OCI-LY7 (cell line): ENCODE measurements at regions not wholly inside any gene's neighbourhood (a gene's known extent, or its start where the extent isn't known, plus 50 kb on each side); places are given as distances from the start of the nearest gene placed in this dataset.

Source experiments
- EZH2phosphoT487 ChIP-seq: fragments of 200-600 bp; sonication (generic); IDR thresholded peaks from 2 replicates; pipeline ENCODE4 v1.6.1; 2018; ENCODE audit warnings: low read depth, borderline replicate concordance, mild to moderate bottlenecking, mixed run types, antibody characterized with exemption, low read length, moderate library complexity, mixed read lengths
- TF ChIP-seq, protein P1 (sequence below): fragments of 200-600 bp; sonication (generic); conservative IDR thresholded peaks from 2 replicates; pipeline ENCODE4 v1.5.1; 2014; ENCODE audit warnings: mild to moderate bottlenecking, antibody characterized with exemption, low read length, moderate library complexity, mixed read lengths

- TF ChIP-seq, protein P1, sequence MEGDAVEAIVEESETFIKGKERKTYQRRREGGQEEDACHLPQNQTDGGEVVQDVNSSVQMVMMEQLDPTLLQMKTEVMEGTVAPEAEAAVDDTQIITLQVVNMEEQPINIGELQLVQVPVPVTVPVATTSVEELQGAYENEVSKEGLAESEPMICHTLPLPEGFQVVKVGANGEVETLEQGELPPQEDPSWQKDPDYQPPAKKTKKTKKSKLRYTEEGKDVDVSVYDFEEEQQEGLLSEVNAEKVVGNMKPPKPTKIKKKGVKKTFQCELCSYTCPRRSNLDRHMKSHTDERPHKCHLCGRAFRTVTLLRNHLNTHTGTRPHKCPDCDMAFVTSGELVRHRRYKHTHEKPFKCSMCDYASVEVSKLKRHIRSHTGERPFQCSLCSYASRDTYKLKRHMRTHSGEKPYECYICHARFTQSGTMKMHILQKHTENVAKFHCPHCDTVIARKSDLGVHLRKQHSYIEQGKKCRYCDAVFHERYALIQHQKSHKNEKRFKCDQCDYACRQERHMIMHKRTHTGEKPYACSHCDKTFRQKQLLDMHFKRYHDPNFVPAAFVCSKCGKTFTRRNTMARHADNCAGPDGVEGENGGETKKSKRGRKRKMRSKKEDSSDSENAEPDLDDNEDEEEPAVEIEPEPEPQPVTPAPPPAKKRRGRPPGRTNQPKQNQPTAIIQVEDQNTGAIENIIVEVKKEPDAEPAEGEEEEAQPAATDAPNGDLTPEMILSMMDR = no peak
- no peak for TF ChIP-seq EZH2phosphoT487
These were observed 87.3 kb upstream of the SPHKAP start for GRCh38 chr2:228268756-228269155.
